22Rv1 (cell line): ENCODE measurements at regions not wholly inside any gene's neighbourhood (a gene's known extent, or its start where the extent isn't known, plus 50 kb on each side); places are given as distances from the start of the nearest gene placed in this dataset.

Experiments used
- CTCF ChIP-seq: fragments of 450-650 bp; IDR thresholded peaks from 2 replicates; pipeline ENCODE4 v1.5.1; 2017; ENCODE audit warnings: mild to moderate bottlenecking
- ZFX ChIP-seq: fragments of 450-650 bp; IDR thresholded peaks from 2 replicates; pipeline ENCODE4 v1.6.1; 2017; ENCODE audit warnings: antibody characterized with exemption, borderline replicate concordance

GRCh38 chr12:92568691-92569090 lies 134.1 kb upstream of the PLEKHG7 start:
- TF ChIP-seq CTCF: no peak
- no peak for TF ChIP-seq ZFX
